ENCODE measurements at regions not wholly inside any gene's neighbourhood (a gene's known extent, or its start where the extent isn't known, plus 50 kb on each side); places are given as distances from the start of the nearest gene placed in this dataset.
"Not testable (repeated sequence)": the region's sequence is repeated elsewhere in the genome, so short reads cannot be mapped to it uniquely, and the experiment has no call there.

DNA sequence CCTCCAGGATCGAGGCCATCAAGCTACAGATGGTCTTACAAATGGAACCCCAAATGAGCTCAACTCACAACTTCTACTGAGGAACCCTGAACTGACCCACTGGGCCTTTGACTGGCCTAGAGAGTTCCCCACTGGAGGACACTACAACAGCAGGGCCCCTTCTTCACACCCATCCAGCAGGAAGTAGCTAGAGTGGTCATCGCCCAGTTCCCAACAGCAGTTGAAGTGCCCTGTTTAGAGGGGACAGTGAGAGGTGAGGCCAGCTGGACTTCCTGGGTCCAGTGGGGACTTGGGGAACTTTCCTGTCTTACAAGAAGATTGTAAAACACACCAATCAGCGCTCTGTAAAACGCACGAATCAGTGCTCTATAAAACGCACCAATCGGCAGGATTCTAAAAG, 247.9 kb upstream of the BTG1 start:
- DNase-seq, result no peak
- Histone ChIP-seq H3K27ac (ENCODE audit: low read length) (no peak overlapping the region), H3K79me2 (ENCODE audit: low read length) (no peaks in the 10 kb centered on the region), H3K4me1 (ENCODE audit: low read length) (no peaks in the 10 kb centered on the region), H3K9me2 (replicated peaks; ENCODE audit: insufficient read depth, low read length) (no peaks in the 10 kb centered on the region), H4K20me1 (ENCODE audit: insufficient read depth, low read depth, low read length) (no peaks in the 10 kb centered on the region), H3K4me2 (ENCODE audit: low read depth, low read length, poor library complexity, severe bottlenecking) (no peak overlapping the region), H3K36me3 (ENCODE audit: insufficient read depth, low read length) (no peaks in the 10 kb centered on the region), H3K27me3 (ENCODE audit: low read length) (no peaks in the 10 kb centered on the region), H3K4me3 (ENCODE audit: low read length) (no peak overlapping the region), H3K9ac (ENCODE audit: low read length) (no peak overlapping the region), H3K9me3 (ENCODE audit: low read length) (no peaks in the 10 kb centered on the region; the same call in 1 of the 2 replicates), H2AFZ (ENCODE audit: low read length) (no peak overlapping the region)

GRCh38 chr12:92391726-92392125, 246.1 kb upstream of the BTG1 start:
- H3K27ac ChIP-seq (ENCODE audit: low read length); H3K4me2 ChIP-seq (ENCODE audit: low read depth, low read length, poor library complexity, severe bottlenecking); DNase-seq; H3K4me1 ChIP-seq (ENCODE audit: low read length); H4K20me1 ChIP-seq (ENCODE audit: insufficient read depth, low read depth, low read length); H2AFZ ChIP-seq (ENCODE audit: low read length); H3K27me3 ChIP-seq (ENCODE audit: low read length); H3K36me3 ChIP-seq (ENCODE audit: insufficient read depth, low read length); H3K9me3 ChIP-seq (ENCODE audit: low read length); H3K9ac ChIP-seq (ENCODE audit: low read length); H3K4me3 ChIP-seq (ENCODE audit: low read length); H3K79me2 ChIP-seq (ENCODE audit: low read length); H3K9me2 ChIP-seq (replicated peaks; ENCODE audit: insufficient read depth, low read length): not testable (repeated sequence)

DNA sequence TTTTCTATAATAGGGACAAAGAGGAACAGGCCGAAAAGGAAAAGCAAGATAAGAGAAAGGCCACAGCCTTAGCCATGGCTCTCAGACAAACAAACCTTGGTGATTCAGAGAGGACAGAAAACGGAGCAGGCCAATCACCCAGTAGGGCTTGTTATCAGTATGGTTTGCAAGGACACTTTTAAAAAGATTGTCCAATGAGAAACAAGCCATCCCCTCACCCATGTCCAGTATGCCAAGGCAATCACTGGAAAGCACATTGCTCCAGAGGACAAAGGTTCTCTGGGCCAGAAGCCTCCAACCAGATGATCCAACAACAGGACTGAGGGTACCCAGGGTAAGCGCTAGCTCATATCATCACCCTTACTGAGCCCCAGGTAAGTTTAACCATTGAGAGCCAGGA, 243.8 kb upstream of the BTG1 start:
- Histone ChIP-seq H3K4me2 (ENCODE audit: low read depth, low read length, poor library complexity, severe bottlenecking) (no peak overlapping the region), H3K27ac (ENCODE audit: low read length) (no peak overlapping the region), H4K20me1 (ENCODE audit: insufficient read depth, low read depth, low read length) (no peaks in the 10 kb centered on the region), H3K4me1 (ENCODE audit: low read length) (no peaks in the 10 kb centered on the region), H3K4me3 (ENCODE audit: low read length) (no peak overlapping the region), H3K27me3 (ENCODE audit: low read length) (no peaks in the 10 kb centered on the region), H3K9ac (ENCODE audit: low read length) (no peak overlapping the region), H2AFZ (ENCODE audit: low read length) (no peak overlapping the region), H3K36me3 (ENCODE audit: insufficient read depth, low read length) (no peaks in the 10 kb centered on the region), H3K79me2 (ENCODE audit: low read length) (no peaks in the 10 kb centered on the region), H3K9me2 (replicated peaks; ENCODE audit: insufficient read depth, low read length) (no peaks in the 10 kb centered on the region), H3K9me3 (ENCODE audit: low read length) (no peaks in the 10 kb centered on the region; the same call in 1 of the 2 replicates)
- no peak for DNase-seq

DNA sequence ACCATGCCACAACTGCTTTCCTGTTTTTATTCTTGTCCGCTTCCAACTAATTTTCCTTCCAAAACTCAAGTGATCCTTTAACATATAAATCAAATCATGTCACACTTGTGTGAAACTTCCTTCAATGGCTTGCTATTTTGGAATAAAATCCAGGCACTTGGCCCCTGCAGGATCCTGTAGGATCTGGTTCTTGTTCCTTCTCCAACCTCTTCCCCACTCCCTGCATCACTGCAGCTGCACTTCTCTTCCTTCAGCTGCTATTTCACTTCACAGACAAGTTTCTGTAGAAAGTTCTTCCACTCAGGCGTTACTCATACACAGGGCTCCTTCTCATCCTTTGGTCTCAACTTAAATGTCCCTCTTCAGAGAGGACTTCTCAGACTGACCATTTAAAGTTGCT, 239.7 kb upstream of the BTG1 start:
- H2AFZ ChIP-seq (ENCODE audit: low read length), result no peak overlapping the region
- no peaks in the 10 kb centered on the region for H4K20me1 ChIP-seq (ENCODE audit: insufficient read depth, low read depth, low read length)
- DNase-seq, result no peak
- no peak overlapping the region for H3K27ac ChIP-seq (ENCODE audit: low read length)
- H3K4me1 ChIP-seq (ENCODE audit: low read length), result no peaks in the 10 kb centered on the region
- no peak overlapping the region for H3K9ac ChIP-seq (ENCODE audit: low read length)
- no peaks in the 10 kb centered on the region for H3K27me3 ChIP-seq (ENCODE audit: low read length)
- no peaks in the 10 kb centered on the region for H3K9me2 ChIP-seq (replicated peaks; ENCODE audit: insufficient read depth, low read length)
- H3K79me2 ChIP-seq (ENCODE audit: low read length), result no peaks in the 10 kb centered on the region
- H3K36me3 ChIP-seq (ENCODE audit: insufficient read depth, low read length), result no peaks in the 10 kb centered on the region
- no peaks in the 10 kb centered on the region for H3K9me3 ChIP-seq (ENCODE audit: low read length)
- no peak overlapping the region for H3K4me2 ChIP-seq (ENCODE audit: low read depth, low read length, poor library complexity, severe bottlenecking)
- no peak overlapping the region for H3K4me3 ChIP-seq (ENCODE audit: low read length)

GRCh38 chr12:92384571-92384970, 238.9 kb upstream of the BTG1 start:
- Histone ChIP-seq H3K36me3 (ENCODE audit: insufficient read depth, low read length) (no peaks in the 10 kb centered on the region), H3K9ac (ENCODE audit: low read length) (no peak overlapping the region), H3K4me3 (ENCODE audit: low read length) (no peak overlapping the region), H3K4me2 (ENCODE audit: low read depth, low read length, poor library complexity, severe bottlenecking) (no peak overlapping the region), H3K27me3 (ENCODE audit: low read length) (no peaks in the 10 kb centered on the region), H3K4me1 (ENCODE audit: low read length) (no peaks in the 10 kb centered on the region), H4K20me1 (ENCODE audit: insufficient read depth, low read depth, low read length) (no peaks in the 10 kb centered on the region), H2AFZ (ENCODE audit: low read length) (no peak overlapping the region), H3K27ac (ENCODE audit: low read length) (no peak overlapping the region), H3K9me2 (replicated peaks; ENCODE audit: insufficient read depth, low read length) (no peaks in the 10 kb centered on the region), H3K9me3 (ENCODE audit: low read length) (no peaks in the 10 kb centered on the region), H3K79me2 (ENCODE audit: low read length) (no peaks in the 10 kb centered on the region)
- DNase-seq, result no peak

- Histone ChIP-seq H3K9me2 (replicated peaks; ENCODE audit: insufficient read depth, low read length) (no peaks in the 10 kb centered on the region), H3K9me3 (ENCODE audit: low read length) (no peaks in the 10 kb centered on the region), H3K27me3 (ENCODE audit: low read length) (no peaks in the 10 kb centered on the region), H3K4me2 (ENCODE audit: low read depth, low read length, poor library complexity, severe bottlenecking) (no peak overlapping the region), H3K4me1 (ENCODE audit: low read length) (no peaks in the 10 kb centered on the region), H2AFZ (ENCODE audit: low read length) (no peak overlapping the region), H3K27ac (ENCODE audit: low read length) (no peak overlapping the region), H3K79me2 (ENCODE audit: low read length) (no peaks in the 10 kb centered on the region), H4K20me1 (ENCODE audit: insufficient read depth, low read depth, low read length) (no peaks in the 10 kb centered on the region), H3K36me3 (ENCODE audit: insufficient read depth, low read length) (no peaks in the 10 kb centered on the region), H3K9ac (ENCODE audit: low read length) (no peak overlapping the region), H3K4me3 (ENCODE audit: low read length) (no peak overlapping the region)
- no peak for DNase-seq
These were observed 236.8 kb upstream of the BTG1 start for GRCh38 chr12:92382383-92382878.

GRCh38 chr12:92381856-92382255, 236.2 kb upstream of the BTG1 start:
- Histone ChIP-seq H3K4me3 (ENCODE audit: low read length) (no peak overlapping the region), H3K4me1 (ENCODE audit: low read length) (no peaks in the 10 kb centered on the region), H3K9me2 (replicated peaks; ENCODE audit: insufficient read depth, low read length) (no peaks in the 10 kb centered on the region), H3K79me2 (ENCODE audit: low read length) (no peaks in the 10 kb centered on the region), H3K9me3 (ENCODE audit: low read length) (no peaks in the 10 kb centered on the region), H2AFZ (ENCODE audit: low read length) (no peak overlapping the region), H3K36me3 (ENCODE audit: insufficient read depth, low read length) (no peaks in the 10 kb centered on the region), H4K20me1 (ENCODE audit: insufficient read depth, low read depth, low read length) (no peaks in the 10 kb centered on the region), H3K27ac (ENCODE audit: low read length) (no peak overlapping the region), H3K27me3 (ENCODE audit: low read length) (no peaks in the 10 kb centered on the region), H3K9ac (ENCODE audit: low read length) (no peak overlapping the region), H3K4me2 (ENCODE audit: low read depth, low read length, poor library complexity, severe bottlenecking) (no peak overlapping the region)
- no peak for DNase-seq

DNA sequence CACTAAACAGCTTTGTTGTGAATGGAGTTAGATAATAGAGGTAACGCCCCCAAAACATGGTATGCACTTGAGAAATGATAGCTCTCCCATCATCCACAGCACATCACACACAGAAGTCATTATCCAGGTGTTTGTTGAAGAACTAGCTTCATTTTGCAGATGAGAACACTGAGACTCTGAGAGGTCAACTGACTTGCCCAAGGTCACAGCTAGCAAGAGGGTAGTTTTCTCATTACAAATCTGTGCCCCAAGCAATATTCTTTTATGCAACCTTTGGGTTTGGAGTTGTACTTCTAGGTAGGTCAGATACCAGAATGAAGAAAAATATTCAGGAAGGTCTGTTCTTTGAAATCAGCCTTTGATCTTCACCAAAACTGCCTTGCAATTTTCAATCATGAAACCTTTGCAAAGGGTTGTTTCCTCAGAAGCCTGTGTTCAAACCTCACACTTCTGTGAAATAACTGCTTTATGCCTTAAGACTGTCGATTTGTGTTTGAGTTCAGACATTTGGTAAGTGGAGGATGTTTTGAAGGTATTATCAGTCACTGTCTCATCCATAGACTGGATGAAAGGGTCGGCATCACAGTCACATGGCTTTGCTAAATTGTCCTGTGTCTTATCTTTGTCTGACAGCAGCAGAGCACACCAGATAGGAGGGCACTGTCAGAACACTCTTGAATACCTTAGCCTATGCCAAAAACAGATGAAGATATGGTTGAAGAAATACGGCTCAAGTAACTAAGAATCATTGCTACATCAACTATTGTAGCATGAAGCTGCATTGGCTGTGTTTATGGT, 233.2 kb upstream of the BTG1 start:
- Histone ChIP-seq H3K4me1 (ENCODE audit: low read length) (no peaks in the 10 kb centered on the region), H3K79me2 (ENCODE audit: low read length) (no peaks in the 10 kb centered on the region), H3K27me3 (ENCODE audit: low read length) (no peaks in the 10 kb centered on the region), H4K20me1 (ENCODE audit: insufficient read depth, low read depth, low read length) (no peaks in the 10 kb centered on the region), H3K9ac (ENCODE audit: low read length) (no peak overlapping the region), H3K36me3 (ENCODE audit: insufficient read depth, low read length) (no peaks in the 10 kb centered on the region), H3K9me3 (ENCODE audit: low read length) (no peaks in the 10 kb centered on the region), H2AFZ (ENCODE audit: low read length) (no peak overlapping the region), H3K9me2 (replicated peaks; ENCODE audit: insufficient read depth, low read length) (no peaks in the 10 kb centered on the region), H3K27ac (ENCODE audit: low read length) (no peak overlapping the region), H3K4me3 (ENCODE audit: low read length) (no peak overlapping the region), H3K4me2 (ENCODE audit: low read depth, low read length, poor library complexity, severe bottlenecking) (no peak overlapping the region)
- DNase-seq, result no peak

Data from Karpas-422 (cell line).